DND-41 (cell line): ENCODE measurements at regions not wholly inside any gene's neighbourhood (a gene's known extent, or its start where the extent isn't known, plus 50 kb on each side); places are given as distances from the start of the nearest gene placed in this dataset.

ENCODE experiments used
- ATAC-seq: fragments of 200-7000 bp; cut with Tn5 transposase; 3 replicates; pipeline ENCODE4 v1.9.1; 2021; ENCODE audit warnings: low read depth; ENCODE audit not compliant: insufficient read depth
- DNase-seq: peaks from one replicate; pipeline ENCODE4 v3.0.0-alpha.2; 2020
- H2AFZ ChIP-seq: 2 replicates; pipeline ENCODE4 v1.6.0; 2012; ENCODE audit warnings: low read depth, low read length
- H3K27ac ChIP-seq: 2 replicates; pipeline ENCODE4 v1.5.1; 2012; ENCODE audit warnings: low read length, inconsistent platforms
- H3K27me3 ChIP-seq: fragments of 200-600 bp; sonication (generic); 2 replicates; pipeline ENCODE4 v1.6.0; 2012; ENCODE audit warnings: low read length, mild to moderate bottlenecking, inconsistent platforms; ENCODE audit not compliant: insufficient read depth, poor library complexity
- H3K36me3 ChIP-seq: 2 replicates; pipeline ENCODE4 v1.5.1; 2012; ENCODE audit warnings: low read length, inconsistent platforms; ENCODE audit not compliant: insufficient read depth
- H3K4me1 ChIP-seq: 2 replicates; pipeline ENCODE4 v1.5.1; 2012; ENCODE audit warnings: mild to moderate bottlenecking, low read length; ENCODE audit not compliant: insufficient read depth
- H3K4me2 ChIP-seq: 2 replicates; pipeline ENCODE4 v1.6.0; 2012; ENCODE audit warnings: mild to moderate bottlenecking, moderate library complexity, low read length, inconsistent platforms; ENCODE audit not compliant: insufficient read depth
- H3K4me3 ChIP-seq, 2 experiments: fragments of 200-600 bp in 1 of 2; shearing (Covaris generic) in 1 of 2; 2 replicates each; pipeline ENCODE4 v1.5.1; 2012 to 2016; ENCODE audit warnings: inconsistent platforms in 2 of 2, low read length in 2 of 2, mild to moderate bottlenecking in 2 of 2, low read depth in 1 of 2, moderate library complexity in 1 of 2
- H3K79me2 ChIP-seq: 2 replicates; pipeline ENCODE4 v1.6.0; 2012; ENCODE audit warnings: low read length, inconsistent platforms; ENCODE audit not compliant: insufficient read depth
- H3K9ac ChIP-seq: 2 replicates; pipeline ENCODE4 v1.6.0; 2012; ENCODE audit warnings: low read depth, mild to moderate bottlenecking, inconsistent platforms, low read length, moderate library complexity
- H3K9me3 ChIP-seq: 2 replicates; pipeline ENCODE4 v1.5.1; 2012; ENCODE audit warnings: low read length, moderate library complexity, mild to moderate bottlenecking, inconsistent platforms; ENCODE audit not compliant: insufficient read depth, severe bottlenecking
- H4K20me1 ChIP-seq: 2 replicates; pipeline ENCODE4 v1.6.0; 2012; ENCODE audit warnings: low read length; ENCODE audit not compliant: insufficient read depth
- CTCF ChIP-seq: IDR thresholded peaks from 2 replicates; pipeline ENCODE4 v1.5.1; 2012; ENCODE audit warnings: borderline replicate concordance, low read length, moderate library complexity, mild to moderate bottlenecking; ENCODE audit not compliant: poor library complexity, severe bottlenecking; ENCODE audit errors: extremely low read depth
- EZH2 ChIP-seq: IDR thresholded peaks from 3 replicates; pipeline ENCODE4 v1.6.1; 2012; ENCODE audit warnings: borderline replicate concordance, low read depth, mild to moderate bottlenecking, moderate library complexity, low read length, inconsistent platforms; ENCODE audit not compliant: severe bottlenecking

GRCh38 chr1:234886081-234886984 is 242.3 kb downstream of the TOMM20 start:
- Histone ChIP-seq H3K9me3 (no peaks in the 10 kb centered on the region), H3K9ac (no peak overlapping the region), H3K4me1 (peaks cover 7% of the 10 kb centered on the region), H3K27me3 (no peaks in the 10 kb centered on the region), H2AFZ (no peak overlapping the region), H3K27ac (no peak overlapping the region), H3K79me2 (no peaks in the 10 kb centered on the region), H3K4me3 (no peak overlapping the region), H4K20me1 (no peaks in the 10 kb centered on the region), H3K36me3 (no peaks in the 10 kb centered on the region), H3K4me2 (no peak overlapping the region)
- DNase-seq (no peak), ATAC-seq (no peak)
- TF ChIP-seq CTCF, result no peak
- TF ChIP-seq EZH2, result no peak

- no peak for ATAC-seq
- Histone ChIP-seq H3K4me3 (no peak overlapping the region), H3K27ac (no peak overlapping the region)
Observed at GRCh38 chr1:234885601-234886000, 243.0 kb downstream of the TOMM20 start.

GRCh38 chr1:234884701-234885100 is 243.9 kb downstream of the TOMM20 start:
- H3K4me2 ChIP-seq, result no peak overlapping the region
- no peak overlapping the region for H3K4me3 ChIP-seq
- no peaks in the 10 kb centered on the region for H3K36me3 ChIP-seq
- TF ChIP-seq CTCF (no peak), EZH2 (no peak)
- no peaks in the 10 kb centered on the region for H3K79me2 ChIP-seq
- no peak overlapping the region for H3K27ac ChIP-seq
- no peaks in the 10 kb centered on the region for H4K20me1 ChIP-seq
- no peaks in the 10 kb centered on the region for H3K4me1 ChIP-seq
- no peak overlapping the region for H3K9ac ChIP-seq
- no peak for ATAC-seq
- no peak overlapping the region for H2AFZ ChIP-seq
- no peaks in the 10 kb centered on the region for H3K27me3 ChIP-seq
- H3K9me3 ChIP-seq, result no peaks in the 10 kb centered on the region
- no peak for DNase-seq

More at GRCh38 chr1:234885601-234886000, 243.0 kb downstream of the TOMM20 start:
- Histone ChIP-seq H3K9ac (no peak overlapping the region), H3K4me2 (no peak overlapping the region), H3K36me3 (no peaks in the 10 kb centered on the region), H3K27me3 (no peaks in the 10 kb centered on the region), H3K79me2 (no peaks in the 10 kb centered on the region), H3K9me3 (no peaks in the 10 kb centered on the region), H4K20me1 (no peaks in the 10 kb centered on the region), H3K4me1 (peaks cover 4% of the 10 kb centered on the region), H2AFZ (no peak overlapping the region)
- DNase-seq, result no peak
- TF ChIP-seq CTCF (no peak), EZH2 (no peak)

GRCh38 chr1:234884006-234884405 is 244.6 kb downstream of the TOMM20 start:
- DNase-seq (no peak), ATAC-seq (no peak)
- Histone ChIP-seq H4K20me1 (no peaks in the 10 kb centered on the region), H3K36me3 (no peaks in the 10 kb centered on the region), H3K4me1 (no peaks in the 10 kb centered on the region), H3K4me2 (no peak overlapping the region), H3K79me2 (no peaks in the 10 kb centered on the region), H3K9me3 (no peaks in the 10 kb centered on the region), H3K27ac (no peak overlapping the region), H2AFZ (no peak overlapping the region), H3K9ac (no peak overlapping the region), H3K4me3 (no peak overlapping the region), H3K27me3 (no peaks in the 10 kb centered on the region)
- TF ChIP-seq CTCF, result no peak
